ENCODE measurements at regions not wholly inside any gene's neighbourhood (a gene's known extent, or its start where the extent isn't known, plus 50 kb on each side); places are given as distances from the start of the nearest gene placed in this dataset.

DNA sequence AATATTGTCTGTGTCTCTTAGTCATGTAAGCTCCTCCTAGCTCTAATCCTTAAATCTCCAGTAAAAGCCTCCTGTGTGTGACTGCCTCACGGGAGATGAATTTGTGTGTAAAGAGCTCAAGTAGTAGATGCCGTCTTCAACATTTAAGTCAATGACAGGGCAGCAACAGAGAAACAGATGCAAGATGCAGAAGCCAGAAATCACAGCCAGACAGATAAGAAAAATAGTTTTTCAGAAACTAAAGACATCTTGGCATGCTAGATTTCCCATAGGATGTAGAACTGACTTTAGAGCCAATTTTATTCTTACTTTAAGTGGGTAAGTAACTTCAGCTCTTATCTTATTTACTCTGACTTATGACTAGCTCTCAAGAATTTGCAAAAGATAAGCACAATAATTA, 652.8 kb downstream of the KCNA4 start:
- intact Hi-C loops (cut with micrococcal nuclease; ENCODE audit: unreplicated experiment), result no loop called here
- BruUV-seq (replicated peaks), result no TSS peak
- Mint-ChIP-seq H3K4me3 (ENCODE audit: low read depth, unreplicated experiment) (no peak overlapping the region), H3K27me3 (ENCODE audit: unreplicated experiment) (no peaks in the 10 kb centered on the region), H3K27ac (ENCODE audit: unreplicated experiment) (no peak overlapping the region), H3K36me3 (ENCODE audit: insufficient read depth, unreplicated experiment) (no peaks in the 10 kb centered on the region), H3K9me3 (ENCODE audit: low read depth, unreplicated experiment) (no peaks in the 10 kb centered on the region), H3K4me1 (ENCODE audit: low read depth, unreplicated experiment) (no peaks in the 10 kb centered on the region)
- CTCF ChIA-PET, result no interaction called here
- no peak for DNase-seq
- TF ChIP-seq, protein P1, sequence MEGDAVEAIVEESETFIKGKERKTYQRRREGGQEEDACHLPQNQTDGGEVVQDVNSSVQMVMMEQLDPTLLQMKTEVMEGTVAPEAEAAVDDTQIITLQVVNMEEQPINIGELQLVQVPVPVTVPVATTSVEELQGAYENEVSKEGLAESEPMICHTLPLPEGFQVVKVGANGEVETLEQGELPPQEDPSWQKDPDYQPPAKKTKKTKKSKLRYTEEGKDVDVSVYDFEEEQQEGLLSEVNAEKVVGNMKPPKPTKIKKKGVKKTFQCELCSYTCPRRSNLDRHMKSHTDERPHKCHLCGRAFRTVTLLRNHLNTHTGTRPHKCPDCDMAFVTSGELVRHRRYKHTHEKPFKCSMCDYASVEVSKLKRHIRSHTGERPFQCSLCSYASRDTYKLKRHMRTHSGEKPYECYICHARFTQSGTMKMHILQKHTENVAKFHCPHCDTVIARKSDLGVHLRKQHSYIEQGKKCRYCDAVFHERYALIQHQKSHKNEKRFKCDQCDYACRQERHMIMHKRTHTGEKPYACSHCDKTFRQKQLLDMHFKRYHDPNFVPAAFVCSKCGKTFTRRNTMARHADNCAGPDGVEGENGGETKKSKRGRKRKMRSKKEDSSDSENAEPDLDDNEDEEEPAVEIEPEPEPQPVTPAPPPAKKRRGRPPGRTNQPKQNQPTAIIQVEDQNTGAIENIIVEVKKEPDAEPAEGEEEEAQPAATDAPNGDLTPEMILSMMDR (IDR thresholded peaks at IDR 0.05; ENCODE audit: unreplicated experiment), result no peak

DNA sequence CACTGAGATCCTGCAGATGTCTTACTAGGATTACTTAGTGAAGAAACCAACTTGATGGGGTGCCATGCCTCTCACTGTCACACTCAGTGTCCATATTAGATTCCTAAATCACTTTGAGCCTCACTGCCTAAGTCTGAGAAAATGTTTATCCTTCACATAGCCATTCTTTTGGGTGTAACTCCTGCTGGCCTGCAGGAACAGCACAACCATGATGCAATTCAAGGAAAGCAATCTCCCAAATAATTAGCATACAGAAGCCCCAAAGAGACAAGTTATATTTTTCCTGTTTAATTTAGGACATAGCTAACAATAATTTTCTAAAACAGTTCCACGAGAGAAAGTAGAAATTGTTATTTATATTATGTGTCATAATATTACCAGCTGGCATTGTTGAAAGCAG, 655.5 kb downstream of the KCNA4 start:
- Mint-ChIP-seq H3K9me3 (ENCODE audit: low read depth, unreplicated experiment) (no peaks in the 10 kb centered on the region), H3K4me3 (ENCODE audit: low read depth, unreplicated experiment) (no peak overlapping the region)
- CTCF ChIA-PET, result no interaction called here

DNA sequence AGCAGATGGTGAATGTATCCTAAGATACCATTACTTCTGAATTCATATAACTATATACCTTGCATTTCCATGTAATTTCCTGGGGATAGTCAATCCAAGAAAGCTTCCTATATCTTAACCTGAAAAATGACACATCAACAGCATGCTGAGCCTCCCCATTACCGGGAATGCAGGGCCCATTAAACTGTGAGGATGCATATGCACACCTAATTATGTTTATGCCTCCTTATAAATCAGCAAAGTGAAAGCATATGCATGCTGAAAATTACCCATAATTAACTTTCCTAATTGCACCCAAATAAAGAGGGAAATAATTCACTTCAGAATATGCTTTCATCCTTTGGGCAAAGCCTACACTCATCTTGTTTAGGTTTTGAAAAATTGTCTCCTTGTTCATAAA, 663.0 kb downstream of the KCNA4 start:
- Mint-ChIP-seq H3K36me3 (ENCODE audit: insufficient read depth, unreplicated experiment) (no peaks in the 10 kb centered on the region), H3K4me3 (ENCODE audit: low read depth, unreplicated experiment) (no peak overlapping the region), H3K27ac (ENCODE audit: unreplicated experiment) (no peak overlapping the region), H3K4me1 (ENCODE audit: low read depth, unreplicated experiment) (peaks cover 14% of the 10 kb centered on the region), H3K27me3 (ENCODE audit: unreplicated experiment) (no peaks in the 10 kb centered on the region), H3K9me3 (ENCODE audit: low read depth, unreplicated experiment) (no peaks in the 10 kb centered on the region)
- intact Hi-C loops (cut with micrococcal nuclease; ENCODE audit: unreplicated experiment), result no loop called here
- CTCF ChIA-PET, result no interaction called here
- no peak for DNase-seq
- no TSS peak for BruUV-seq (replicated peaks)
- TF ChIP-seq, protein P1 (IDR thresholded peaks at IDR 0.05; ENCODE audit: unreplicated experiment), result no peak

More for the DNA sequence above, 655.5 kb downstream of the KCNA4 start:
- TF ChIP-seq, protein P1 (IDR thresholded peaks at IDR 0.05; ENCODE audit: unreplicated experiment), result no peak
- intact Hi-C loops (cut with micrococcal nuclease; ENCODE audit: unreplicated experiment), result no loop called here
- no peak for DNase-seq
- no peak overlapping the region for H3K27ac Mint-ChIP-seq (ENCODE audit: unreplicated experiment)
- no peaks in the 10 kb centered on the region for H3K27me3 Mint-ChIP-seq (ENCODE audit: unreplicated experiment)
- no TSS peak for BruUV-seq (replicated peaks)
- H3K36me3 Mint-ChIP-seq (ENCODE audit: insufficient read depth, unreplicated experiment), result no peaks in the 10 kb centered on the region
- H3K4me1 Mint-ChIP-seq (ENCODE audit: low read depth, unreplicated experiment), result no peaks in the 10 kb centered on the region

GRCh38 chr11:29352273-29352795, 664.5 kb downstream of the KCNA4 start:
- BruUV-seq (replicated peaks), result no TSS peak
- CTCF ChIA-PET, result interaction anchor here (1.0 kb wide), 1 partner anchor 9 kb away, joined by 4 read pairs; no protein-coding TSS in a partner anchor
- no peaks in the 10 kb centered on the region for H3K36me3 Mint-ChIP-seq (ENCODE audit: insufficient read depth, unreplicated experiment)
- H3K4me1 Mint-ChIP-seq (ENCODE audit: low read depth, unreplicated experiment), result peaks cover 14% of the 10 kb centered on the region
- intact Hi-C loops (cut with micrococcal nuclease; ENCODE audit: unreplicated experiment), result no loop called here
- no peak for DNase-seq
- no peaks in the 10 kb centered on the region for H3K9me3 Mint-ChIP-seq (ENCODE audit: low read depth, unreplicated experiment)
- no peak overlapping the region for H3K4me3 Mint-ChIP-seq (ENCODE audit: low read depth, unreplicated experiment)
- TF ChIP-seq, protein P1 (IDR thresholded peaks at IDR 0.05; ENCODE audit: unreplicated experiment), result no peak
- no peak overlapping the region for H3K27ac Mint-ChIP-seq (ENCODE audit: unreplicated experiment)
- no peaks in the 10 kb centered on the region for H3K27me3 Mint-ChIP-seq (ENCODE audit: unreplicated experiment)

Measured in Calu3 (cell line).